ENCODE measurements at regions not wholly inside any gene's neighbourhood (a gene's known extent, or its start where the extent isn't known, plus 50 kb on each side); places are given as distances from the start of the nearest gene placed in this dataset.

- Histone ChIP-seq H3K9me3 (ENCODE audit: low read length) (no peaks in the 10 kb centered on the region), H3K27ac (ENCODE audit: extremely low read length, insufficient read depth, low read length) (no peak overlapping the region), H3K27me3 (ENCODE audit: control insufficient read depth in 1 of 2, insufficient read depth in 2 of 2, low read length in 2 of 2) (no peaks in the 10 kb centered on the region), H3K4me3 (replicated peaks in 1 of 3; ENCODE audit: insufficient read depth in 1 of 3, low read depth in 2 of 3, low read length in 3 of 3) (no peak overlapping the region), H3K9ac (ENCODE audit: insufficient read depth, low read depth, low read length) (no peak overlapping the region), H3K79me2 (ENCODE audit: insufficient read depth, low read length) (no peaks in the 10 kb centered on the region), H3K36me3 (replicated peaks in 1 of 2; ENCODE audit: control insufficient read depth in 1 of 2, insufficient read depth in 2 of 2, low read length in 2 of 2) (no peaks in the 10 kb centered on the region), H4K20me1 (ENCODE audit: insufficient read depth, low read length) (no peaks in the 10 kb centered on the region), H3K4me1 (ENCODE audit: insufficient read depth, low read length) (no peaks in the 10 kb centered on the region), H2AFZ (ENCODE audit: low read length) (no peak overlapping the region), H3K4me2 (ENCODE audit: low read depth, low read length) (no peak overlapping the region)
- intact Hi-C loops (cut with micrococcal nuclease; ENCODE audit: unreplicated experiment) (loop anchor here (10.0 kb wide), 1 partner anchor 231 kb away; no protein-coding TSS in a partner anchor), in situ Hi-C loops (cut with HindIII; ENCODE audit: extremely low pct_ligation_motif_present, low pct_unique_long_range_greater_than_20kb) (no loop called here)
- ATAC-seq (0 out of 3 replicates have a peak, but pooled peaks have one; percentile 44), DNase-seq (ENCODE audit: low spot score) (peak; percentile 1), FAIRE-seq (peak; percentile 36)
- ChIA-PET POLR2A (no interaction called here), CTCF (ENCODE audit: low intra/inter-chr PET ratio, low total read pairs) (no interaction called here)
- BruUV-seq (replicated peaks): no TSS peak
- TF ChIP-seq ZNF766 (CRISPR knock-in tag; IDR thresholded peaks at IDR 0.05; ENCODE audit: borderline replicate concordance) (no peak), ZNF510 (CRISPR knock-in tag; IDR thresholded peaks at IDR 0.05; ENCODE audit: low read depth) (no peak), TFE3 (CRISPR knock-in tag; IDR thresholded peaks at IDR 0.05) (no peak), STAG1 (CRISPR knock-in tag; IDR thresholded peaks at IDR 0.05) (peak; percentile 62), ZBTB8A (CRISPR knock-in tag; IDR thresholded peaks at IDR 0.05; ENCODE audit: borderline replicate concordance, low read depth) (no peak), ZNF790 (CRISPR knock-in tag; IDR thresholded peaks at IDR 0.05; ENCODE audit: borderline replicate concordance) (no peak), WIZ (CRISPR knock-in tag; IDR thresholded peaks at IDR 0.05) (no peak), SMC3 (IDR thresholded peaks at IDR 0.05; ENCODE audit: low read length) (peak; percentile 37; the same call in 1 of the 2 replicates)
- TF ChIP-seq, protein P1, sequence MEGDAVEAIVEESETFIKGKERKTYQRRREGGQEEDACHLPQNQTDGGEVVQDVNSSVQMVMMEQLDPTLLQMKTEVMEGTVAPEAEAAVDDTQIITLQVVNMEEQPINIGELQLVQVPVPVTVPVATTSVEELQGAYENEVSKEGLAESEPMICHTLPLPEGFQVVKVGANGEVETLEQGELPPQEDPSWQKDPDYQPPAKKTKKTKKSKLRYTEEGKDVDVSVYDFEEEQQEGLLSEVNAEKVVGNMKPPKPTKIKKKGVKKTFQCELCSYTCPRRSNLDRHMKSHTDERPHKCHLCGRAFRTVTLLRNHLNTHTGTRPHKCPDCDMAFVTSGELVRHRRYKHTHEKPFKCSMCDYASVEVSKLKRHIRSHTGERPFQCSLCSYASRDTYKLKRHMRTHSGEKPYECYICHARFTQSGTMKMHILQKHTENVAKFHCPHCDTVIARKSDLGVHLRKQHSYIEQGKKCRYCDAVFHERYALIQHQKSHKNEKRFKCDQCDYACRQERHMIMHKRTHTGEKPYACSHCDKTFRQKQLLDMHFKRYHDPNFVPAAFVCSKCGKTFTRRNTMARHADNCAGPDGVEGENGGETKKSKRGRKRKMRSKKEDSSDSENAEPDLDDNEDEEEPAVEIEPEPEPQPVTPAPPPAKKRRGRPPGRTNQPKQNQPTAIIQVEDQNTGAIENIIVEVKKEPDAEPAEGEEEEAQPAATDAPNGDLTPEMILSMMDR (CRISPR knock-in tag; IDR thresholded peaks at IDR 0.05): peak; percentile 38
- 41% methylated on average over 3 of the region's 3 CpGs for WGBS (ENCODE audit: low lambda C conversion rate)
Measured at GRCh38 chrX:118225711-118226428, 109.3 kb upstream of the KLHL13 start.

Data from HepG2 (cell line).